ENCODE measurements at regions not wholly inside any gene's neighbourhood (a gene's known extent, or its start where the extent isn't known, plus 50 kb on each side); places are given as distances from the start of the nearest gene placed in this dataset.
A peak's percentile ranks its signal among the peaks of the same experiment; 100 is the strongest.
"Not testable (repeated sequence)": the region's sequence is repeated elsewhere in the genome, so short reads cannot be mapped to it uniquely, and the experiment has no call there.

- DNase-seq, result no peak
These were observed 50.0 kb upstream of the ALDH1B1 start for GRCh38 chr9:38342532-38342931.

GRCh38 chr9:38342096-38342495 is 50.4 kb upstream of the ALDH1B1 start:
- no peak for DNase-seq

GRCh38 chr9:38339496-38339895 is 53.0 kb upstream of the ALDH1B1 start:
- no peak for DNase-seq

- no peak for DNase-seq
These were observed 53.4 kb upstream of the ALDH1B1 start for GRCh38 chr9:38339087-38339486.

GRCh38 chr9:38338342-38339018 is 54.0 kb upstream of the ALDH1B1 start:
- no peak for DNase-seq

GRCh38 chr9:38337706-38338264 is 54.7 kb upstream of the ALDH1B1 start:
- no peak for DNase-seq

GRCh38 chr9:38337181-38337580 is 55.3 kb upstream of the ALDH1B1 start:
- DNase-seq, result no peak

- no peak for DNase-seq
These were observed 56.2 kb upstream of the ALDH1B1 start for GRCh38 chr9:38336341-38336740.

GRCh38 chr9:38335686-38336085 is 56.8 kb upstream of the ALDH1B1 start:
- DNase-seq, result no peak

- DNase-seq, result no peak
These were observed 58.3 kb upstream of the ALDH1B1 start for GRCh38 chr9:38334234-38334633.

GRCh38 chr9:38333047-38333446 is 59.5 kb upstream of the ALDH1B1 start:
- no peak for DNase-seq

GRCh38 chr9:38332625-38333024 is 59.9 kb upstream of the ALDH1B1 start:
- DNase-seq, result no peak

- no peak for DNase-seq
These were observed 61.4 kb upstream of the ALDH1B1 start for GRCh38 chr9:38331141-38331540.

- DNase-seq, result no peak
These were observed 62.5 kb upstream of the ALDH1B1 start for GRCh38 chr9:38329968-38330367.

GRCh38 chr9:38328765-38329164 is 63.7 kb upstream of the ALDH1B1 start:
- no peak for DNase-seq

- no peak for DNase-seq
These were observed 66.4 kb upstream of the ALDH1B1 start for GRCh38 chr9:38326122-38326521.

GRCh38 chr9:38324213-38324612 is 68.3 kb upstream of the ALDH1B1 start:
- not testable (repeated sequence) for DNase-seq

GRCh38 chr9:38322937-38323336 is 69.6 kb upstream of the ALDH1B1 start:
- no peak for DNase-seq

GRCh38 chr9:38319496-38320173 is 72.9 kb upstream of the ALDH1B1 start:
- DNase-seq, result no peak

GRCh38 chr9:38318759-38319495 is 73.6 kb upstream of the ALDH1B1 start:
- peak; percentile 40 for DNase-seq

- peak; percentile 29 for DNase-seq
These were observed 76.2 kb upstream of the ALDH1B1 start for GRCh38 chr9:38316166-38316780.

GRCh38 chr9:38315085-38315595 is 77.4 kb upstream of the ALDH1B1 start:
- DNase-seq, result peak; percentile 95

- DNase-seq, result no peak
These were observed 79.1 kb upstream of the ALDH1B1 start for GRCh38 chr9:38313421-38313820.

All from NCI-H2029 treated with DMSO at 0.1 percent for 48 hours (cell line).